ENCODE measurements at regions not wholly inside any gene's neighbourhood (a gene's known extent, or its start where the extent isn't known, plus 50 kb on each side); places are given as distances from the start of the nearest gene placed in this dataset.

GRCh38 chr3:18044191-18044590 lies 301.8 kb upstream of the TBC1D5 start:
- Histone ChIP-seq H4K20me1 (ENCODE audit: low read depth, low read length) (no peaks in the 10 kb centered on the region), H3K79me2 (ENCODE audit: insufficient read depth, low read length) (no peaks in the 10 kb centered on the region), H3K27me3 (ENCODE audit: low read length) (no peaks in the 10 kb centered on the region), H3K9me2 (replicated peaks; ENCODE audit: insufficient read depth, low read length) (no peaks in the 10 kb centered on the region), H3K27ac (ENCODE audit: low read depth, low read length) (no peak overlapping the region), H3K4me3 (ENCODE audit: insufficient read depth, low read length, poor library complexity, severe bottlenecking) (no peak overlapping the region), H3K9me3 (ENCODE audit: insufficient read depth, low read length) (no peaks in the 10 kb centered on the region), H3K9ac (ENCODE audit: low read length) (no peak overlapping the region), H3K4me2 (ENCODE audit: low read depth, low read length, poor library complexity, severe bottlenecking) (no peak overlapping the region), H3F3A (ENCODE audit: insufficient read depth) (no peaks in the 10 kb centered on the region), H3K36me3 (ENCODE audit: low read length) (no peaks in the 10 kb centered on the region), H2AFZ (ENCODE audit: low read depth, low read length, severe bottlenecking) (no peak overlapping the region)
- TF ChIP-seq CTCF (IDR thresholded peaks at IDR 0.05; ENCODE audit: insufficient read depth, low read length, poor library complexity, severe bottlenecking) = no peak
- TF ChIP-seq EZH2phosphoT487 (conservative IDR thresholded peaks at IDR 0.05; ENCODE audit: low read length) = no peak

GRCh38 chr3:18036450-18036815 lies 294.0 kb upstream of the TBC1D5 start:
- no peak overlapping the region for H3K9ac ChIP-seq (ENCODE audit: low read length)
- no peaks in the 10 kb centered on the region for H4K20me1 ChIP-seq (ENCODE audit: low read depth, low read length)
- no peak overlapping the region for H3K4me3 ChIP-seq (ENCODE audit: insufficient read depth, low read length, poor library complexity, severe bottlenecking)
- H3K27me3 ChIP-seq (ENCODE audit: low read length) = no peaks in the 10 kb centered on the region
- no peak overlapping the region for H3K27ac ChIP-seq (ENCODE audit: low read depth, low read length)
- H3K9me3 ChIP-seq (ENCODE audit: insufficient read depth, low read length) = no peaks in the 10 kb centered on the region
- H3F3A ChIP-seq (ENCODE audit: insufficient read depth) = no peaks in the 10 kb centered on the region
- no peak overlapping the region for H2AFZ ChIP-seq (ENCODE audit: low read depth, low read length, severe bottlenecking)
- no peaks in the 10 kb centered on the region for H3K36me3 ChIP-seq (ENCODE audit: low read length)
- H3K9me2 ChIP-seq (replicated peaks; ENCODE audit: insufficient read depth, low read length) = no peaks in the 10 kb centered on the region
- H3K79me2 ChIP-seq (ENCODE audit: insufficient read depth, low read length) = no peaks in the 10 kb centered on the region
- TF ChIP-seq EZH2phosphoT487 (conservative IDR thresholded peaks at IDR 0.05; ENCODE audit: low read length) = no peak
- no peak for TF ChIP-seq CTCF (IDR thresholded peaks at IDR 0.05; ENCODE audit: insufficient read depth, low read length, poor library complexity, severe bottlenecking)
- H3K4me2 ChIP-seq (ENCODE audit: low read depth, low read length, poor library complexity, severe bottlenecking) = no peak overlapping the region

GRCh38 chr3:18035641-18036449 lies 293.4 kb upstream of the TBC1D5 start:
- TF ChIP-seq CTCF (IDR thresholded peaks at IDR 0.05; ENCODE audit: insufficient read depth, low read length, poor library complexity, severe bottlenecking) (no peak), EZH2phosphoT487 (conservative IDR thresholded peaks at IDR 0.05; ENCODE audit: low read length) (no peak)

More at GRCh38 chr3:18035641-18036449, 293.4 kb upstream of the TBC1D5 start:
- no peaks in the 10 kb centered on the region for H3K79me2 ChIP-seq (ENCODE audit: insufficient read depth, low read length)
- no peaks in the 10 kb centered on the region for H3F3A ChIP-seq (ENCODE audit: insufficient read depth)
- H3K4me3 ChIP-seq (ENCODE audit: insufficient read depth, low read length, poor library complexity, severe bottlenecking) = no peak overlapping the region
- no peak overlapping the region for H3K9ac ChIP-seq (ENCODE audit: low read length)
- no peak overlapping the region for H2AFZ ChIP-seq (ENCODE audit: low read depth, low read length, severe bottlenecking)
- H3K9me3 ChIP-seq (ENCODE audit: insufficient read depth, low read length) = no peaks in the 10 kb centered on the region
- H3K27me3 ChIP-seq (ENCODE audit: low read length) = no peaks in the 10 kb centered on the region
- H3K36me3 ChIP-seq (ENCODE audit: low read length) = no peaks in the 10 kb centered on the region
- no peak overlapping the region for H3K27ac ChIP-seq (ENCODE audit: low read depth, low read length)
- no peak overlapping the region for H3K4me2 ChIP-seq (ENCODE audit: low read depth, low read length, poor library complexity, severe bottlenecking)
- no peaks in the 10 kb centered on the region for H4K20me1 ChIP-seq (ENCODE audit: low read depth, low read length)
- no peaks in the 10 kb centered on the region for H3K9me2 ChIP-seq (replicated peaks; ENCODE audit: insufficient read depth, low read length)

All from SU-DHL-6 (cell line).